HL-60/S4 treated with retinoic acid at 250 ng/mL for 4 days and 3 days (cell line): ENCODE measurements at regions not wholly inside any gene's neighbourhood (a gene's known extent, or its start where the extent isn't known, plus 50 kb on each side); places are given as distances from the start of the nearest gene placed in this dataset.
"Not testable (repeated sequence)": the region's sequence is repeated elsewhere in the genome, so short reads cannot be mapped to it uniquely, and the experiment has no call there.

ENCODE experiments used
- in situ Hi-C: fragments of 300-500 bp; cut with MboI; formaldehyde crosslinking; loops from 2 replicates; pipeline ENCODE4 v1.7.0; 2022; ENCODE audit warnings: low sequenced_read_pairs

DNA sequence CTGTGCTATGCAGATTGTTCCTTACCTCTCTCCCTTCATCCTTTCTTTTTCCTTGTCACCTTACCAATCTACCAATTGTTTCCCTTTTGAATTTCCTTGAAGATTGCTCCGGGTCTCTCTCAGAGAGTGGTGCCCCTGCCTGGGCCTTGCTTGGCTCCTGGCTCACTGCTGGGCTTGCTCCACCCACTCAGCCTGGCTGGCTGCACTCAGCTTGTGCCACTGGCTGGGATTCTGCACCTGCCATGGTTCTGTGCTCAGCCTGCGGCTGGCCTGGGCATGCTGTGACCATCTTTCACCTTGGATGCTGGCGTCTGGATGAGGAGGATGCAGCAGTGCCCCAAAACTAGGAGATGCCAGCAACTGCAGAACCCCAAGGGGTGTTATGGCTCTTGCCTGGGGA is 463.9 kb upstream of the CXADR start:
- in situ Hi-C loops = no loop called here

DNA sequence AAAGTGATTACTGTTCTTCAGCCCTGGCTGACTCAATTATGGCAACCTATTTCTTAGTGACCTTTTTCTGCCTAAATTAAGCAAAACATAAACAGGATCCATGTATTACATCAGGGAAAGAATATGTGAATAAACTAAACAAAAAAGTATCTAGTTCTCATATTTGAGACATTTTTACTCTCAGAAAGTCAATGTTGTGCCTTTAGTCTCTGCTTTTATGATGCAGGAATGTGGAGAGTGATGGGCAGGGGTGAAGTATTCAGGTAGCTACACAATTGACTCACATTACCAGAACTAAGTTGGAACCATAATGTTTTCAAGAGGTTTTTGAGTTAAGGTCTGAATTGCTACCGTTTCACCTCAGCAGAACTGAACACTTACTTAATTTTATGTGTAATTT is 462.7 kb upstream of the CXADR start:
- in situ Hi-C loops = no loop called here

DNA sequence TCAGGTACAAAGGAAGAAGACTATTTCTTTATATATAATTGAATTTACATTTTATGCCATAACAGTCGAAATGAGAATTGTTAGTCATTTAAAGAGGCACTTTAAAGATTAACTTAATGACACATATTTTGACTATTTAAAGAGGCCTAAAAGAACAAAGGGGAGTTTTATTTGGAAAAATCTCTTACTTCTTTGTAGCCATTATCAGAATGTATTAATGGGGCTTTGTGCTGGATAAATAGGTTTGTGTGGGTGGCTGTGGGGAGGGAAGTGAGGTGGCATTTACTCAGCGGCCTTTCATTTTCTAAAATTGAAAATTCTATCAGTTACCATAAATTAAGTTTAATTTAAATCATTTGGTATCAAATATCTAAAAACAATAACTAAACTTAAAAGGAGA is 462.2 kb upstream of the CXADR start:
- in situ Hi-C loops = no loop called here

DNA sequence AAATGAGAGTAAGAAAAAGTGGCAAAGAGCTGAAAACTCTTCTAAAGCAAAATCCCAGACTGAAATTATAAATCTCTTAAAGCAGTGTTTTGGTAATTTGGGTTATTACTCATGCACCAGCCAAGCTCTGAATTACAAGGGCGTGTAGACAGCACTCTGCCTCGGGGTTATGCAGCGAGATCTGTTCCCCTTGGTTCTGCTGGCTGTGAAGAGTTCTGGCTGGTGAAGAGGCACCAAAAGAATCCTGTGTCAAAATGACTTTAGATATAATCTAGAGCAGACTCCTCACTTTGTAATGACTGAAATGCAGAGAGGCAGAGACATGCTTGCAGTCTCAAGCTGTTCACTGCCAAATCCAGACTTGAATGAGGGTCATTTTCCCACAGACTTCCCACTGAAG is 461.8 kb upstream of the CXADR start:
- in situ Hi-C loops = no loop called here

DNA sequence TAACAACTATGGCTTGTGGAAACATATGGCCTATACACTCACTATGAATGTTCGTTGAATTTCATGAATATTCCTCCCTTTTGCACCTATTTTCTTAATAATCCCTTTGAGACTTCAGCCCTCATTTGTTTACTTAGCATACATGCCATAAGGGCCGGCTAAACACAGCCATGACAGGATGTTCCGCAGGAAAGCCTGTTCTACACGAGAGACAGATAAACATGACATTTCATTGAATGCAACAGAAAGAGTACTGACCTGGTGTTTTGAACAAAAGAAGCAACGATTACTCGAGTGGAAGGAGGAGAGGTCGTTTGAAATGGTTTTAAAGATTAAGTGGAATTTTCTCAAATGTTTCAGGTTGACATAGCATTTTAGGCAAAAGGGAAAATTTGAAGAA is 459.5 kb upstream of the CXADR start:
- in situ Hi-C loops = no loop called here

DNA sequence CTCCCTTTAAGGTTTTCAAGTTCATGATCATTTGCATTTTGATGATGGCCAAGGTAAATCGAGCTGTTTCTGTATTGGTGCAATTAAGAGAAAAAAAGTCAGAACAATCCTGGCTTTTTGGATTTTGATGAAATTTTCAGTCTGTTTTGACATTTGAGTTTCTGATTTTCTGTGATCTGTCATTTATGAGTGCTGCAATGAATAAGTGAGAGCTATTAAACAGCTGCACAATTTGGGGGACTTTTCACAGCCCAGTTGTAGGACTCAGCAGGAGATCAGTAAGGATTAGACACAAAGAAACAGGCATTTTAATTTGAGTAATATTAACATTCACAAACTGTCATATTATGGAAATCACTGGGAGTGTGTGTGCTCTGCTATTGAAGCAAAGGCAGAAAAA is 452.9 kb upstream of the CXADR start:
- in situ Hi-C loops = no loop called here

DNA sequence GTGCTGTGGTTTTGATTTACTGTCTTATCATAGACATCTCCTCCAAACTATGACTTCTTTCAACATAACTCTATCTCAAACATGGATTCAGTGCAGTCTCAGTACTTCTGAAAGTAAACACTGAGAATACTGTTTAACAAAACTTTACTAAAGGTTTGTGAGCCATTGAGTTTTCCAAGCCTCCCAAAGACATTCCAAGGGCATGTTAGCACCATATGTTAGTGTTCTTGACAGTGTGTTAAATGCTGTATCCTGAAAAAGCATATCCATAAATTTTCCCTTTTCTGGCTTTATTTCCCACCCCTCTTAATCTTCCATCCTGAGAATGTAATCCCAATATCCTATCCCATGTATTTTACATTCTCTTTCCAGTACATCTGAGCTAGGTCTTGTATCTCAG is 446.8 kb upstream of the CXADR start:
- in situ Hi-C loops = no loop called here

DNA sequence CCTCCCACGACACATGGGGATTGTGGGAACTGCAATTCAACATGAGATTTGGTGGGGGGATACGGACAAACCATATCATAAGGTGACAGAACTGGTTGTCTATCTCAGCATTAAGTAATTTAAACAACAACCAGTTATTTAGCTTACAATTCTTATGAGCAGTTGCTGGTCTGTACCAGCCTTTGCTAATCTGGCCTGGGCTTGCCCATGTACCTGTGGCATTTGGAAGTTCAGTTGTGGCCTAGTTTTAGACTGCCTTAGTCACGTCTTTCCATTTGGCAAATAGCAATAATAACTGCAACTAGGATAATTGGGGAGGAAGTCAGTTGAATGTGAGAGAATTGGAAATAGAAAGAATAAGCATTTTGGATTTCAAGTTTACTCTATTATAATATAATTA is 441.8 kb upstream of the CXADR start:
- in situ Hi-C loops = no loop called here

DNA sequence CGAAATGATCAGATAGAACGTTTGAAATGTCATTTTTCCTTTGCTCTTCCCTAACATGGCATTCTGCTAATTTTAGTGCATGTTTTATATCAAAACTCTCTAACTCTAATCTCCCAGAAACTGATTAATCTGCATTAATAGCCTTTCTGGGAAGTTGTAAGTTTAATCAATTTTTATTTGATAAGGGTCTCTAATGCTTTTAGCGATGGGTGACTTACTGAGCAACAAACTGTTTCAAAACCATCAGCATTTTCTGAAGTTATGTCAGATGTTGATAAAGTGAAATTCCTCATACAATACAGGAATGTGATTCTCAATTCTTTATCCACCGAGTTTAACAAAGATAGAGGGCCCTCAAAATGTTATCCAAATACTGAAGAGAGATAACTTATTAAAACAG is 431.6 kb upstream of the CXADR start:
- in situ Hi-C loops = no loop called here

DNA sequence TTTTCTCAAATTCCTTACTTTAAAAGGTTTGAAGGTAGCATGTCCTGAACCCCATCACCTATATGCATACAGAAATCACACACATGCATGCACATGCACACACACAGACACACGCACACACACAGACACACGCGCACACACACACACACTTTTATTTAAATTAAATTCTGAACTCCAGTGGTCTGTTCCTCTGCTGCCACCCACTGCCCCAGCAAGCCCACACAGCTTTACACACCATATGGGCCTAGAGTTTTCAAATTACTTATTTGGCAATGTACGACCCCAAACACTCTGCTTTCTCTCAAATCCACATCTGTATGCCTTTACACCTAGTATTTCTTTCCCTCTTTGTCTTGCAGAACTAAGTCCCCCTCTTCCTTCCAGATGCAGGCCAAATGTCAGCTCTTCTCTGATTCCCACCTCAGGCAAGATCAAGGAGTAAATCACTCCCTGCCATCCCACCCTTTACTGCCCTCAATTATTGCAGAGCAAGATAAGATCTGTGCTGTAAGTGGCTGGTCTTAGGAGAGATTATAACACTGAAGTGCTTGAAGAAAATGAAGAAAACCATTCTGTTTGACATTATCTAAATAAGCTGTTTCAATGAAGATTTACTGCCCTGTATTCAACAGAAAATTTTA is 429.9 kb upstream of the CXADR start:
- in situ Hi-C loops = no loop called here

DNA sequence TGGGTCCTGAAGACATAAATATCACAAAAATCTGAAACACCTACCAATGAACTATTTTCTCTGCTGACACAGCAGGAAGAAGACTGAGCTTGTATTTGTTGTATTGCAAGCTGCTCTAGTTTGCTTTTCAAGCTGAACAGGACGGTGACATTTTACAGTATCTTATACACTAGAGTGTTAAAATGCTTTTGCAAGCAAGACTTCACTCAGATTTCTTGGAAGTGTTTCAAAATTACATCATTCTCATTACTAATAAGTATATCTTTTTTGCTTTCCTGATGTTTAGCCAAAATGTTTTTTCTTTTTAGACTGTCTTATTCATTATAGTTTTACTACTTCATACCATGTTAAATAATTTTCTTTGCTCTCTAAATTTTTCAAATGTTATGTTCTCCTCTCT is 427.1 kb upstream of the CXADR start:
- in situ Hi-C loops = no loop called here

DNA sequence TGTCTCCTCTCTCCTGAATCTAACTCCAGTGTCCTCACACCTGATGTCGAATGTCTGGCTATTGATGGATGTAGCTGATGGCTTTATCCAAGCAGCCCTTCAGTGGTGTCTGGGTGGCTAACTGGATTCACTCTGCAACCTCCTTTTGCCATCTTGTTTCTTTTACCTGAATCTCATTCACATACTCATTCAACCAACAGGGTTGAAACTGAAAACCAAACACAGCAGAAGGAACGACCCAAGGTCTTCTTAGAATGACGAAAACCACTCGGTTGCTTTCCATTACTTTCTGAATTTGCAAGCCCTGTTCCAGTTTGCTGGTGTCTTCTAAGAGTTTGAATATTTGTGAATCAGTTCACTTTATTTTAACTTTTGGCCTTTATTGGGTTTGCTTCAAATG is 424.3 kb upstream of the CXADR start:
- in situ Hi-C loops = no loop called here

DNA sequence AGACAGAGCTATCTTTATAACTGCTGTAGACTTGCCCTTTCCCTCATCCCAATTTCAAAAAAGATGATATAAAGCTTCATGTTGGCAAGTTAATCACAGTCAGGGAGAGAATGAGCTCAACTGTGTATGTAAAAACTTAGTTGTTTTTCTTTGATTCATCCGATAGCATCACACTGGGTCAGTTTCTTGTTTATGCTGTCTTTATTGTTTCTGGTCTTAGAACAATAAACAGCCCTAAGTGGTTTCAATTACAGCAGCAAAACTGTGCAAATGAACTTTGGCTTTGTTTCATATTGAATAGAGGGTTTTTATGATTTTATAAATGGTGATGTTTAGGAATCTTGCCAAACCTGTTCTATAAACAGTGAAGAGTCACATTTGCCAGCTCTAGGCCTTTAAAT is 423.8 kb upstream of the CXADR start:
- in situ Hi-C loops = no loop called here

DNA sequence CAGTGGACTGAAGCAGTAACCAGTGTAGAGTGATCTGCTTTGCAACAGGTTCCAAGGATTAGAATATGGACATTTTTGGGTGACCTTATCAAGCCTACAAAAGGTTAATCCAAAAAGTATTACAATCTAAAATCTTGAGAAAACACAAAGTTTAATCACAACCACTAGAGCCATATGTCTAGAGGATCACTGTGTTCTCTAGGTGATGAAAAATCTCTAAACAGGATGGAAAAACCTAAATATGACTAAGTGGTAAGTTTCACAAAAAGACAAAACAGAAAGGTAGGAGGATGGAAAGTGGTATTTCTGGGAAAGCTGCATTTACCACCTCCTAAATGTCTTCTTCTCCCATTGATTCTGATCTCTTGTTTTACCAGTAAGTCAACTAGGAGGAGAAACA is 411.1 kb upstream of the CXADR start:
- in situ Hi-C loops = no loop called here

DNA sequence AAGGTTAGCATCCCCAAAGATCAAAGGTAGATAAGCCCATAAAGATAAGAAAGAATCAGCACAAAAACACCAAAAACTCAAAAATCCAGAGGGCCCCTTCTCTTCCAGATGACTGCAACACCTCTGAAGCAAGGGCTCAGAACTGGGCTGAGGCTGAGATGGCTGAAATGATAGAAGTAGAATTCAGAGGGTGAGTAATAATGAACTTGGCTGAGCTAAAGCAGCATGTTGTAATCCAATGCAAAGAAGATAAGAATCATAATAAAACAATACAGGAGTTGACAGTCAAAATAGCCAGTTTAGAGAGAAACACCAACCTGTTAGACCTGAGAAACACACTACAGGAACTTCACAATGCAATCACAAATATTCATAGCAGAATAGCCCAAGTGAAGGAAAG is 406.9 kb upstream of the CXADR start:
- in situ Hi-C loops = no loop called here

DNA sequence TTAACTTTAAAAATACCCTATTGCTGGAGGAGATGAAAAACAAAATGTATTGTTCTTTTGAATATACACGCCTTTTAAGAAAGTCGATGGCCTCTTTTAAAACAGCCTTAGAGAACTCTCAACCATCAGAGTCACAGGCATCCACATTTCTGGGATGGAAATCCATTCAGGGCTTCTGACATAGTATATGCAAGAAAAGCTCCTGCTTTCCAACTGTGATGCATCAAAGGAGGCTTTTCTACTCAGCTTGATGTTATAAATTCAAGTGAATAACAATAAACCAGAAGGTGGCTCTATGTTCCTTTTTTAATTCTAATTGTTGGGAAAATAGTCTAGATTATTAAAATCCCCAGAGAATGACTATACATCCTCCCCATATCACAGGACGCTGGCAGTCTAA is 398.8 kb upstream of the CXADR start:
- in situ Hi-C loops = no loop called here

DNA sequence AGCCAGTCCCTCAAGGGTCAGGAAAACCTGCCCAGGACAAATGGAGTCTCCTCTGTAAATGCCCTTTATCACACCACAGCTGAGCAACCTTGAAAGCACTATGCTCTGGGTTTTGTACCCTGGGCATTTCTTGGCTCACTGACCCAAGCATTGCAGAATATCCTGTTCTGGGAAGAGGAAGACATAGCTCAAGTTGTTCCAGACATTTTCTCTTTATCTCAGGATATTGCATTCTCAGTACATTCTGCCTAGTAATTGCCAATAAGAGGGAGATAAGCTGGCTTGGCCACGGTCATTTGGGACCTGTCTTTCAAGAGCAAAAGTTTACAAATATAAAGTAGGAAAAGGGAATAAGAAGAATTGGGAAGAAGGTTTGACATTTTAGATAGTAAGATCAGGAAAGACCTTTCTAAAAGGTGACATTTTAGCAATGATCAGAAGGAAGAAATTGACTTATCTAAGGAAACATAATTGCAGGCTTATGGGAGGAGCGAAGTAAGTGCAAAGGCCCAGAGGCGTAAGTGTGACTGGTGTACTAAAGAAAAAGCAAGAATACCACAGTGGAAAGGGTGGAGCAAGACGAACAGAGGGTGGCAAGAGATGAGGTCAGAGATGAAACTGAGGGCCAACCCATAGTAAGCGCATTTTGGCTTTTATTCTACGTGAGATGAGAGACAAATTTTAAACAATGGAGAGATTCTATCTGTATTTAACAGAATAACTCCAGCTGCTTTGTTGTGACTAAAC is 394.0 kb upstream of the CXADR start:
- in situ Hi-C loops = no loop called here

DNA sequence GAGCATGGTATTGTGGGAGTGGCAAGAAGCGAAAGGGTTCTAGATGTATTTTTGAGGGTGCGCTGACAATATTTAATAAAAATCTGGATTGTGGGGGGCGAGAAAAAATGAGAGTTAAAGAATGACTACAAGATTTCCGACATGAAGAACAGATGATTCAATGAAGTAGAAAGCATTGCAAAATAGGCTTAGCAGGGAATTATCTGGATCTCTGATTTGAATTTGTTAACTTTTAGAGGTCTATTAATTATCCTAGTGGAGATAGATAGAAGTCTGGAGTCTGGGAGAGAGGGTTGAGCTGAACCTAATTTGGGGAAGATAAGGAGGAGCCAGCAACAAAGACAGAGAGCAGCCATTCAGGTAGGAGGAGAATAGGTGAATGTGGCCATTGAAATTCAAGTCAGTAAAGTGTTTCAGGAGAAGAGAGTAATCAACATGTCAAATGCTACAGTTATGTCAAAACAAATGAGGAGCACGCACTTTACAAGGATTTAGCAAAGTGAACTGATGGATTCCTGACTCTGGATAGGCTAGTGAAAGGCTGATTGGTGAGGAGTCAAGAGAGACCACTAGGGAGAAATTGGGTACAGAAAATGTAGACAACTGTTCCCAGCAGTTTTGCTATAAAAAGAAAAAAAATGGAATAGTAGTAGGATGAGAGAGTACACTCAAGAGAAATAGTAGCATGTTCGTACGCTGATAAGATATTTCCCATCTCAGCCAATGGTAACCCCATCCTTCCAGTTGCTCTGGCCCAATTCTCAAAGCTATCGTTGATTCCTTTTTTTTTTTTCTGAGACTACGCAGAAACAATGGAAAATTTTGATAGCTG is 393.2 kb upstream of the CXADR start:
- in situ Hi-C loops = no loop called here

DNA sequence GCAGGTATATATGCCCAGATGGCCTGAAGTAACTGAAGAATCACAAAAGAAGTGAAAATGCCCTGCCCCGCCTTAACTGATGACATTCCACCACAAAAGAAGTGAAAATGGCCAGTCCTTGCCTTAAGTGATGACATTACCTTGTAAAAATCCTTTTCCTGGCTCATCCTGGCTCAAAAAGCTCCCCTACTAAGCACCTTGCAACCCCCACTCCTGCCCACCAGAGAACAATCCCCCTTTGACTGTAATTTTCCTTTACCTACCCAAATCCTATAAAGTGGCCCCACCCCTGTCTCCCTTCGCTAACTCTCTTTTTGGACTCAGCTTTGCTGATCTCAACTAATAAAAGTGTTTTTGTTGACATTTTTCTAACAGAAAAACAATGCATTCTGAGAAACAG is 385.4 kb upstream of the CXADR start:
- in situ Hi-C loops = not testable (repeated sequence)

DNA sequence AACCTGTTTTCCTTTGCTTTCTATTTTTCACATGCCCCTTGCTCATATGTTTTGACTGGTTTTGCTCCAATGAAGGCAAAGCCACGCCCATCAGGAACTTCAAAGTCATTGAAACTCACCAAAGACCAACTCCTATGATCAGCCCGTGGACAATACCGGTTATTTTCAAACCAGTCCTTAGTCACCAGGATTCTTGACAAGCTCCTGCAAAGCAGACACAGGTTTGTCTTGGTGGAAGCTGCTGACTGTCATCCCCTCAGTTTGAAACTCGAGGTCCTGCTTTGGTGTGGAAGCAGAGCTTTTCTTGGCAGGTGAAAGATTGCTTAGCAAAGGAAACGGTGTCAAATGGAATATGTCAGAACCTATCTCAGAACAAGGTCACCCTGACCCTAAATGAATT is 384.7 kb upstream of the CXADR start:
- in situ Hi-C loops = no loop called here

DNA sequence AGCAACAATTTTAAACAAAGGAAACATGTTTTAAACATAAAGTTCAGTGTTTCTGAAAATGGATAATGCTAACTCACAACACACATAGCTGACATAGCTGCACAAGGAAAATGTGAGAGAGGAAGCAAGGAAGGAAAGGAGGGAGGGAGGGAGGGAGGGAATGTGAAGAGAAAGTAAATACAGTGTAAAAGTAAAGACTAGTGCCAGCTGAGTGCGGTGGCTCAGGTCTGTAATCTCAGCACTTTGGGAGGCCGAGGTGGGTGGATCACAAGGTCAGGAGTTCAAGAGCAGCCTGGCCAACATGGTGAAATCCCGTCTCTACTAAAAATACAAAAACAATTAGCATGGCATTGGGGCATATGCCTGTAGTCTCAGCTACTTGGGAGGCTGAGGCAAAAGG is 373.7 kb upstream of the CXADR start:
- in situ Hi-C loops = not testable (repeated sequence)

DNA sequence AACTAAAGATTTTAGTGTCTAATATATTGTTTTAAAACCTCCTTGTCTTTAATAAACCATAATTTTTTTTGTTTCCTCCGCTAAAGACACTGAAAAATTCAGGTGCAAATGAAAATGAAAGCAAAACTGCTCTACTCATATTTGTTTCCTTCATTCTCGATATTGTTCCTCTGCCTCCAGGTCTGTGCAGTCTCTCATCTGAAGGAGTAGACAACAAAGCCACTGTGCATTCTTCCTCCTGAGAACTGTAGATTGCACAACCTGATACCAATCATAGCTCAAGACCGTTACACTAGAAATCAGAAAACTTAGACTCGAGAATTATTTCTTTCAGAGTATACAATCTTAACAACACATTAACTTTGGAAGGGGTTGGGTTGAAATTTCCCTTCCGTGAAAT is 373.1 kb upstream of the CXADR start:
- in situ Hi-C loops = no loop called here
